ENCODE measurements at regions not wholly inside any gene's neighbourhood (a gene's known extent, or its start where the extent isn't known, plus 50 kb on each side); places are given as distances from the start of the nearest gene placed in this dataset.

GRCh38 chr1:209353053-209353452, 230.5 kb upstream of the CAMK1G start:
- H3K4me3 ChIP-seq (ENCODE audit: low read length) = no peak overlapping the region
- TF ChIP-seq ZNF274 (IDR thresholded peaks at IDR 0.05; ENCODE audit: low read depth, low read length) = no peak

DNA sequence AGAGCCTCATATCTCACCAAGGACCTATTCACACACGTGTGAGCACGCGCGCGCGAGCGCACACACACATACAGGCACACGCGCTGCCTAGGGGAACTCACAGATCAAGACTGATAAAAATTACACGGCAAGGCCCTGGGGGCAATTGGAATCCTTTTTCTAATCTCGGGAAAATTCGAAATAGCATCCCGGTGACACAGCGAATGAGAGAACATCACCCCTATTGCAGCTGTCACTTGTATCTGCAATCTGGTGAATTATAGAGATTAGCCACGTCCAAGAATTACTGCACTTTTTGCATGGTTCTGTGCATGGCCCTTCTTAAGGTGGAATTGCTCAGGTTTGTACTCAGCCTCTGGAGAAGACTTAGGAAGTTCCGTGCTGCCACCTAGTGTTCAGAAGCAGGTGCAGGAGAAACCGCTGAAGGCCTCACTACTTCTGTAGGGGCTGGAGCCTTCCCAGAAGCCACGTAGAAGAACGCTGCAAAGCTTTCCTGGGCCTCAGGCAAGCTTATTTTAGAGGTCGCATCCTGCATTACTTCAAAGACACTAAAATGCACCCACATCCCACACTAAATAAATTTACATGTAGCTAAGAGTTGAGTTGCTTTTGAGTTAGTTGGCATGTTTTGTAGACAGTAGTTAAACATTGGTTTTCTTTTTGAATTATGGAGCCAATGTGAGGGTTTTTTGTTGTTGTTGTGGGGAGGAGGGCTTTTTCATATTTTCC, 229.2 kb upstream of the CAMK1G start:
- TF ChIP-seq ZNF274 (IDR thresholded peaks at IDR 0.05; ENCODE audit: low read depth, low read length) = no peak
- H3K4me3 ChIP-seq (ENCODE audit: low read length) = no peak overlapping the region

DNA sequence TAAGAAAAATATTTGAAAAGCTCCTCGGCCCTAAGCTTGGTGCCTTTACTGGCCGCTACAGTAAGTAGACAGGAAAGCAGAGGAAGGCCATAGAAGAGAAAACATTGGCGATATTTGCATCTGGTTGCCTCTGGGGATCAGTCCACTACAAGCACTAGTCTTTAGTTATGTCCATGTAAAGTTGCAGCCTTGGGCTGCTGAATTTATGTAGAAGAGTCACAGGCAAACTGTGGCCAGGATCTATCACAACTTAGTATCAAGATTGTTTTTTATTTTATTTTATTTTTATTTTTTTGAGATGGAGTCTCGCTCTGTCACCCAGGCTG, 228.7 kb upstream of the CAMK1G start:
- no peak for TF ChIP-seq ZNF274 (IDR thresholded peaks at IDR 0.05; ENCODE audit: low read depth, low read length)

GRCh38 chr1:209355415-209355814, 228.1 kb upstream of the CAMK1G start:
- TF ChIP-seq ZNF274 (IDR thresholded peaks at IDR 0.05; ENCODE audit: low read depth, low read length) = no peak

More for the DNA sequence above, 228.7 kb upstream of the CAMK1G start:
- H3K4me3 ChIP-seq (ENCODE audit: low read length) = no peak overlapping the region

DNA sequence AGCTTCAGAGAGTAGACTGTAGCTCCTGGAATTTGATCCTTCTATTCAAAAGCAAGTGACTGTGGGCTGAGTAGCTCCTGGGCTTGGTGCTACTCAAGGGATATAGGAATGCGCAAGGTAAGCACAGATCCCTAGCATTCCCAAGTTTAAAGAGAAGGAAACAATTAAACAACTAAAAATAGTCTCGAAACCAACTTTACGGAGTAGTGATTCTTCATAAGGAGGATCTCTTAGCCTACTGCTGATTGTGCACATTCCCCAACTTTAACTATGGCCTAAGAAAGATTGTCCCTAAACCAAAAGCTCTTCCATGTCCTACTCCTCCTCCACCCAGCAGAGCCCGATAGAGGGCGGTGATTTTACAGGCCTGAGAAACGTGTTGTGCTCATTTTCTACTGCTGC, 226.5 kb upstream of the CAMK1G start:
- H3K4me3 ChIP-seq (ENCODE audit: low read length) = no peak overlapping the region
- no peak for TF ChIP-seq ZNF274 (IDR thresholded peaks at IDR 0.05; ENCODE audit: low read depth, low read length)

More at GRCh38 chr1:209355415-209355814, 228.1 kb upstream of the CAMK1G start:
- no peak overlapping the region for H3K4me3 ChIP-seq (ENCODE audit: low read length)

DNA sequence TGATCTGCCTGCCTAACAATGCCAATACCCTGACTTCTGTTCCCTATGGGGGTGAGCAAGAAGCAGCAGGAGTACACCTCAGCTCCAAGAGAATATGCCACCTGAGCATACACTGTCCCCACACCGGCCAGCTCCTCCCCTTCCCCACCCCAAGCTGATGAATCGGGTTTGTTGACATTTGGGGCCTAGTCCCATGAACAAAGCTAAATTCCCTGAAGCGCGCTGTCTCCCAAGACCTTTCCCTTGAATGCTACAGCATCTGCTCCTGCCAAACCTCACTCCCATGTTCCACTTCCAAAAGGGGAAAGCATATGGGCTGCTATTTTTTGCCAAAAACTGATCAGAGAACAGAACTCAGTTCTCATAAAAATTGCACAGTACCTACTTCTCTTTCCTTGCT, 220.4 kb upstream of the CAMK1G start:
- H3K4me3 ChIP-seq (ENCODE audit: low read length) = no peak overlapping the region
- TF ChIP-seq ZNF274 (IDR thresholded peaks at IDR 0.05; ENCODE audit: low read depth, low read length) = no peak

DNA sequence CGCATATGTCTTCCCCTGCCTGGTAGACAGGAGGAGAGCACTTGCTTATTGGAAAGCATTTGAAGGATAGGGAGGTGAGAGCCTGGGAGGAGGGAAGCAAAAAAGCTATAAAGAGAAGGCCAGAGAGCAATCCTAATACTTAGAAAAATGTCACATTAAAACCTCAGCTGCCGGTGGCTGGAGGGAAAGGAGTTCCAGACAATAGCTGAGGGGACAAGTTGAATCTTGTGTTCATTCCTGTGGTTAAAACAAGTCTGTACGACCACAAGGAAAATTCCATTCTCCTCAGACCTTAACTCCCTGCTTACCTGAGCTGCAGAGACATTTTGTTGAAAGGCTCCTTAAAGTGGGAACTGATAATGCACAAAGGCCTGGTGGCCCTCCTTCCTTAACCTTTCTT, 218.8 kb upstream of the CAMK1G start:
- TF ChIP-seq ZNF274 (IDR thresholded peaks at IDR 0.05; ENCODE audit: low read depth, low read length) = no peak
- H3K4me3 ChIP-seq (ENCODE audit: low read length) = no peak overlapping the region

- no peak overlapping the region for H3K4me3 ChIP-seq (ENCODE audit: low read length)
- TF ChIP-seq ZNF274 (IDR thresholded peaks at IDR 0.05; ENCODE audit: low read depth, low read length) = no peak
These were observed 216.3 kb upstream of the CAMK1G start for GRCh38 chr1:209367061-209367772.

DNA sequence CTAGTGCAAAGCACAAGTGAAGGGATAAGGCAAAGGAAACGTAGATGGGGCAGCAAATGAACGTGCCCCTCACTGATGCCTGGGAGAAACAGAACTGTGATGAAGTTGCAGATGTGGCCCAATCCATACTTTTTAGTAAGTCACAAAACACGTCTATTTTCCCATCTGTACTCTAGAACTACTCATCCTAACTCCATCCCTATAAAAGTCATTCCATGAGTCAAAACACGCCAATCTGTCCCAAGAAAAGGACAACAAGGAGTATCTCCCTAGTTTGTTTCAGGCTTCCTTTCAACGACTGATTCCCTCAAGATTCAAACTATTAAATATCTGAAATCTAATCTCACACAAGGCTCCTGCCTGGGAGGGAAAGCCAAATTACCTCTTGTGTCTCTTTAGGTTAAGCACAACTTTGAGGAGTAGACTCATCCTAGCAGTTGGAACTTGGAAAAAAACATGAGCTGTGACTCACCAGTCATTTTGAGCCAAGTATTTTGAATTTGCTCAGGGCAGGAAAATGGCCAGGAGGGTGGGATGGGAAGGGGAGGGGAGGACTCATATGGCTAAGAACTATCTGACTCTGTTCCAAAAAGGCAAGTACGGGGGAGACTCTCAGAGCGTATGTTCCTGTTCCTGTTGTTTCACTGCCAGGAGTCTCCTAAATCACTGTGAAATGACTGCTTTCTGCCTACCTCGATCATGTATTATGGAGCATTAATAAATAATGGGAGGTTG, 214.5 kb upstream of the CAMK1G start:
- TF ChIP-seq ZNF274 (IDR thresholded peaks at IDR 0.05; ENCODE audit: low read depth, low read length) = no peak
- no peak overlapping the region for H3K4me3 ChIP-seq (ENCODE audit: low read length)

DNA sequence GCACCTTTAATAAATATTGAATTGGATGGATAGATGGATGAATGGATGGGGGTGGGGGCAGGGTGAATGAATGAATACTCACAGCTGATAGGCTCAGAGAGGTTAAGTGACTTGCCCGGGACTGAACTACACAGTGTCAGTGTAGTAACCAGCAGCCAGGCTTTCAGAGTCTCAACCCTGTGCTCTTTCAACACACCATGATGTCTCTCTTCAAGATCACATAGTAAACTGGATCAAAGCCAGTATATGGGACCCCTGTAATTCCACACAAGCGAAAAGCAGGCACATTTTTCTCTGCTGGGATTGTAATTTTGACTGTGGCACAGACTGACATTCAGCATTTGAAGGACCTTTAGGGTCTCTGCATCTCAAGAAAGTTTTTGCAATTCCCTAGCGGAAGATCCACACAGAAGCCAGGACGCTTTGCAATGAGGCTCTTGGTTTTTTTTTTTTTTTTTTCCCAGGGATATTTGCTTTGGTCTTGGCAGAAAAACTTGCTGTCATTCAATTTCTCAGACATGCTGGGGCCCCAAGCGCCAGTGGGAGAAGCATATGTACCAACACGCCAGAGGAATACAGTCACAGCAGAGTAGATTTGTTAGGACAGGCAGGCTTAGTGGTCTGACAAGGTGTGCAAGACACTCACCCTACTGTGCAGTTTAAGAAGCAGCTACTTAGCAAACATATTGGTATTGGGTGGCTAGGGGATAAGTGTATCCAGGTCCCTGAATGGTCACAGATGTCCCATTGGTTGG, 213.1 kb upstream of the CAMK1G start:
- no peak overlapping the region for H3K4me3 ChIP-seq (ENCODE audit: low read length)
- TF ChIP-seq ZNF274 (IDR thresholded peaks at IDR 0.05; ENCODE audit: low read depth, low read length) = no peak

- TF ChIP-seq ZNF274 (IDR thresholded peaks at IDR 0.05; ENCODE audit: low read depth, low read length) = no peak
These were observed 208.4 kb upstream of the CAMK1G start for GRCh38 chr1:209375097-209375496.

DNA sequence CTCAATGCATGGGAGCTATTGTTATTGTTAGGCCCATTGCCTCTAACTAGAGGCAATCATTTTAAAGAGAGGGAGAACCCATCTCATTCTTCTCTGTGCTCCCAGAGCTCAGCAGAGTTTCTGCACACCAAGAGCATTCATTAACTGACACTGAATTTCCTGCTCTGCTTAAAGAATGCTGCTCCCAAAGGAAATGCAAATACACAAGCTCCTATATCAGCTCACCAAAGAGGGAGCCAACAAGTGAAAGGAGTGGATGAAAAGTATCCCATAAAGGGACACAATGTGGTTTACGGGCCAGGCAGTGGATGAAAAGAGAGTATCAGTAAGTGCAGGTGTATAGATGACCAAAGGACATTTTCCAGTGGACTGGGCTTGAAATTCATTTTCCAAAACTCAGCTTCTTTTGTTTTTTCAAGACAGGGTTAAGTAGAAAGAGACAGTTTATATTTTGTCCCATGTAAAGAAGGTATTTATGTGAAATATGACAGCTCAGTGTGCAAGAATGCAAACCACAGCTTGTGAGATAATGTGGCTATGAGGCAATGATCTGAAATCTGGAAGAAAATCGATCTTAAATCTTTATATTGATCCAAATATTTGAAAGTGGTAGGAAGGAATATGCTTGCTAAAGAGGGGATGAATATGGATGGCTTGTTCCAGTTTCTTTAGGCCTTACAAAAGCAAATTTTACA, 207.7 kb upstream of the CAMK1G start:
- no peak overlapping the region for H3K4me3 ChIP-seq (ENCODE audit: low read length)
- no peak for TF ChIP-seq ZNF274 (IDR thresholded peaks at IDR 0.05; ENCODE audit: low read depth, low read length)

More at GRCh38 chr1:209375097-209375496, 208.4 kb upstream of the CAMK1G start:
- H3K4me3 ChIP-seq (ENCODE audit: low read length) = no peak overlapping the region

- no peak overlapping the region for H3K4me3 ChIP-seq (ENCODE audit: low read length)
- no peak for TF ChIP-seq ZNF274 (IDR thresholded peaks at IDR 0.05; ENCODE audit: low read depth, low read length)
These were observed 206.7 kb upstream of the CAMK1G start for GRCh38 chr1:209376774-209377173.

DNA sequence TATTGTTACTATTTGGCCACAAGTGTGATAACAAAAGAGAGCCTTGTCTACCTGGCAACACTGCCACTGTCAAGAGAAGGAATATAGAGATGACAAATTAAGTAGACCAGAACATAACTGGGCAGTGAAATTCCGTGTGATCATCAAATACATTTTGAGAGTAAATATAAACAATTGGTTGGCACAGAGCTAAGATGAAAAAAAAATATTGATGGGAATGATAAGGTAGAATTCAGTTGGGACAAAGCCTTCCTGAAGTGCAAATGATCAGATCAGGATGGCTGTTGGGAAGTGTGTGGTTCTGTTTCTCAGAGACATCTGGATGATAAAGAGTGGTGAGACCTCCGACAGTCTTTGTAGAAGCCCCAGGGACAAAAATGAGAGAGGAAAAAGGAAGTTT, 205.5 kb upstream of the CAMK1G start:
- no peak for TF ChIP-seq ZNF274 (IDR thresholded peaks at IDR 0.05; ENCODE audit: low read depth, low read length)
- no peak overlapping the region for H3K4me3 ChIP-seq (ENCODE audit: low read length)
